Muscle of arm (tissue), 1 donor: ENCODE measurements at regions not wholly inside any gene's neighbourhood (a gene's known extent, or its start where the extent isn't known, plus 50 kb on each side); places are given as distances from the start of the nearest gene placed in this dataset.

ENCODE experiments used
- DNase-seq: peaks from one replicate; pipeline ENCODE4 v3.0.0-alpha.2; 2013

DNA sequence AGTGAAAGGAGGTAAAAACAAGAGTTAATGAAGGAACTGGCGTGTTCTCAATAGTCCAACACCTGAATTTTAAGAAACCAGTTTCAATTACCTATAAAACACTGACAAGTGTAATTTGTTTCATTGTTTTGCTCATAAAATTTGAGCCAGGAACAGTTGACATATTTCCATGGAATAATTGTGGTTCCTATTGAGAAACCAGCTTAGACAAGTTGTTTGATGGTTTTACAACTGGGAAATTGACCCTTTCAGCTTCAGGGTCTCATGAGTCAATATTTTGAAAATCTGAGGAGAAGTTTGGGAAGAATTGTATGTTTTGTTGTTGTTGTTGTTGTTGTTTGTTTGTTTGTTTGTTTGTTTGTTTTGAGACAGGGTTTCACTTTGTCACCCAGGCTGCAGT, 69.1 kb upstream of the GADD45A start:
- no peak for DNase-seq

- DNase-seq: no peak
Observed at GRCh38 chr1:67616394-67616985, 68.5 kb upstream of the GADD45A start.

DNA sequence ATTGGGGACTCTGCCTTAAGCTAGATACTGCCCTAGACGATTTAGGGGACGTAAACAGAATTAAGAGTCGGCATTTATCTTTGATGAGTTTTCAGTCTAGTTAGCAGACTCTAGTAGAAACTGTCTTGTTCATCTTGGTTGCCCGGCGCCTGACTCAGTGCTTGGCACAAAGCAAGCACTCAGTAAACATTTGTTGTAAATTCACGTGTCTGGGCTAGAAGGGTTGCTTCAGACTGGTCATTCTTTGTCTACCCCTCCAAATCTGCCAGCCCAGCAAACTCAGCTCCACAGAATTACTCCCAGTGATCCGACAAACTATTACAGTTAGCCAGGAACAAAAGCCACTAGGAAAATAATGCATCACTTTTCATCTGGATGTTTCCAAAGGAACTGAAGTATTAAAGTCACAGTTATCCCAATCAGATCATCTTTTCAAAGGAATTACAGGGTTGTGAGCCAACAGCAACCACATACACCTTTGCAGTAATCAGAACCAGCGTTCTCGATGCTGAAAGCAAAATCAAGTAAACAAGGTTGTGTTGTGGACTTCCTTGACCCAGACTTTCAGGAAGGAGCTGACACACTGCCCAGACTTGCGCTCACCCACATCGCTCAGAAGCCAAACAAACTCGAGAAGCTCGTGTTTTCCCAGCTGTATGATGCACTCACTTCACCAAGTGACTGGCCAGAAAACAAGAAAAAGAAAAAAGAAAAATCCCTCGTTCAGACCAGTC, 66.5 kb upstream of the GADD45A start:
- DNase-seq: peak; percentile 79

DNA sequence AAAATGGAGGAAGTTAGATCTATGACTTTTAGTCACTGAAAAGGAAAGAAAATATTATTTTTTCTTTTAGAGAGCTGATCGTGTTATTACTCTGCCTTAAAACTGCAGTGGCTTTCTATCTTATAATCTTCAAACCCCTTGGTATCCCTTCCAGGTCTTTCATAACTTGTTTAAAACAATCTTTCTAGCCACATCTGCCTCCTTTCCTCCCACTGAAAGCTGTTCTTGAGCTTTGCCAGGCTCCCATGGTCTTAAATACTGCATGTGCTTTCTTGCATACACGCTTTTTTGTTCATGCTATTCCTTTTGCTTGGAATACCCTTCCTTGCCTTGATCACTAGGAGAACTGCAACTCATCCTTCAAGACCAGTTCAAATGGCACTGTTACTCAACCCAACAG, 65.9 kb upstream of the GADD45A start:
- DNase-seq: no peak

DNA sequence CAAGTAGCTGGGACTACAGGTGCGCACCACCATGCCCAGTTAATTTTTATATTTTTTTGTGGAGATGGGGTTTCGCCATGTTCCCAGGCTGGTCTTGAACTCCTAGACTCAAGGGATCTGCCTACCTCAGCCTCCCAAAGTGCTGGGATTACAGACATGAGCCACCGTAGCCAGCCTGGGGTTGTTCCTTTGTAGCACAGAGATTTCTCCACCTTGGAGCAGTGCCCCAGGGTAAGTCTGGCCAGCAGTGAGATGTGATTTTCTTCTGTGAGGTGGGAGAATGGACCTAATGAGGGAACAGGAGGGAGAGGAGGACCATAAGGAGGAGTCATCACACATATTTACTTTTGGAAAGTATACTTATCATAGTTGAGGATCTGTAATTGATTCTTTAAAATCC, 61.1 kb upstream of the GADD45A start:
- no peak for DNase-seq

- no peak for DNase-seq
Observed at GRCh38 chr1:67624680-67625079, 60.3 kb upstream of the GADD45A start.

DNA sequence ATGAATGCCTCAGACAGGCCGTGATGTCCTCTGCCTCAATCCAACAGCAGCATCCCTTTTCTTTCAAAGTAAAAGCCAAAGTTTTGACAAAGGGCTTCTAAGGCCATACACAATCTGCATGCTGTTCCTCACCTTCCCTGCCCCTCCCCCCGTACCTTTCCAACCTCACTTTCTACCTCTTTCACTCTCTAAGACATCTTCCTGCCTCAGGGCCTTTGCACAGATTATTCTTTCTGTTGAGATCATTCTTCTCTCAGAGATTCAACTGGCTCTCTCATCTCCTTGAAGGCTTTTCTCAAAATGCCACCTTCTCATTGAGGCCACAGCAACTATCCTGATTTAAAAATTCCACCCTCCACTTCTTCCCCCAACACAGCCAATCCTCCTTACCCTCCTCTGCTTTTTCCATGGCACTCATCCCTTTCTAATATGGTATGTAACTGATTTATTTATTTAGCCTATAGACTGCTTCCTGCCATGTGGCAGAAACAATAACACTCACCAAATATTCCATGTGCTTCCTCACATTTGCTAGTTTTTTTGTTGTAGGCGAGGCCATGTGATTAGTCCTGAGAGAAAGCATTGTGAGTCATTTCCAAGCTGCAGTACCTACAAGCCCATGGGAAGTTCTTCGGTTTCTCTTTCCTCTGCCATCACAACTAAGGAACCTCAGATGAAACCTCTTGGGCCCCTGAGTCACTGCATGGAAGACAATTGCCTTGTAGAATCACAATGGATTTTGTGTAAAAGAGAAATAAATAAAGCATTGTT, 58.7 kb upstream of the GADD45A start:
- no peak for DNase-seq

GRCh38 chr1:67626861-67627235, 58.2 kb upstream of the GADD45A start:
- no peak for DNase-seq

GRCh38 chr1:67627336-67627735, 57.7 kb upstream of the GADD45A start:
- no peak for DNase-seq

DNA sequence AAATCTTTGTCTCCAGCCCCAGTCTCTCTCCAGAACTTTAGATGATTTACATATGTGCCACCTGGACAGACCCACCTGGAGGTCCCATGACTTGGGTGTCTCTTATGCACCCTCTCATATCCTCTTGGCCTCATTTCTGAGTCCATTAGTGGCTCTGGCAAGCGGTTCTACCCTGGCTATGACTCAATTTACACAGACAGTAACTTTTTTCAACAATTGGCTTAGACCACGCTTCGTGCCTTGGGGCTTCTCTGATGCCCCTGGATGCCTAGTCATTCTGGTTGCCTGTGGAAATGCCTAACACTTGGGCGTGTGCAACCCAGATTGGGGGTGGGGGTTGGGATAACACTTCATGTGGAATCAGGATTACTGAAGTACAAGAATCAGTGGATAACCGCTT, 57.1 kb upstream of the GADD45A start:
- no peak for DNase-seq

DNA sequence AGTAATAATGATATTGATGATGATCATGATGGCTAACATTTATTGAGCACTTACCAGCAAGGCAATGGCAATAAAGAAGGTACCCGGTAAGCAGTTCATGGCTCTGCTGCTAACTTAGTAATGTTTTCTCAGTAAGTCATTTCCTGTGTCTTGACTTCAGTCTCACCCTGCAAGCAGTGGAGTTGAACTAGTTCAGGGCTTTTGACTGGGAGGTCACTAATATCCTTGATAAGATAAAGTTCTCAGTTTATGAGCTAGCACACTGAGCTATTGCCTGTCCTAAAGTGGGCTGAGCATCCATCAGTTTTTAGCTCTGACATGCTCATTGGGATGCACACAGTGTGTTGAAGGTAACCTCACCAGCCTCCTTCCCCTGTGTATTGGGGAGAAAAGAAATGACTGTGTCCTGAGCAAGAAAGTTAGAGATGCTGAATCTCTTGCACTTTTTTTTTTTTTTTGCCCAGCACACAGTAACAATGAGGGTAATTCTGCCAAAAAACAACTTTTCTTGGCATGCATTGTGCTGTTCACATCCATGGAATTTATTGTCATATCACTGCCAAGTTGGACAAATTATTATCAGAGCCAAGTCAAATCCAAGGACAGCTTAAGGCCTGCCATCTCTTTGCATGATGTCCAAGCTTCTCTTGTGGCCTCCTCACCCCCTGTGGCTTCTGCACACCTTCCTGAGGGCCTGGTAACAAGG, 55.5 kb upstream of the GADD45A start:
- no peak for DNase-seq

DNA sequence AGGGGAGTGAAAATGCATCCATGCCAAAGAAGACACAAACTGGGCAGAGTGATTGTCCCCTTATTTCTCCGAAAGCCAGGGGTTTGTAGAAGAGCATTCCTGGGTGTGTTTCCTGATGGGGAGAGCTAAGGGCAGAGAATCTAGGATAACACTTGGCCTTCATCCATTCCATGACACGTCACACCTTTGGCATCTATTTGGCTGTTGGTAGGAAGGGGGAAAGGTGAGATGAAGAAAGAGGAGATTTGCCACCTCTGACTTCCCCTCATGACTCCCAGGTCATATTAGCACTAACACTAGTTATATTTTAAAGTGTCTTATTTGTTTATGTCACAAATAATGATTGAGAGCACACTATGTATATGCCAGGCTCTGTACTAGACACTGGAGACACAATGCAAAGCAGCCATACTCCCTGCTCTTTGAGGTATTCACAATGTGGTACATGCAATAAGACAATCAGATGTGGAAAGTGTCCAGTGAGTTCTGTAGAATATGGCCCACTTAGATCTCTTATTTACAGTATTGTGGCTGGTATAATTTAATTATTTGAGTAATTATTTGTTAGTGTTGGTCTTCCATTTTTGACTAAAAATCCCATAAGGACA, 54.5 kb upstream of the GADD45A start:
- DNase-seq: no peak

DNA sequence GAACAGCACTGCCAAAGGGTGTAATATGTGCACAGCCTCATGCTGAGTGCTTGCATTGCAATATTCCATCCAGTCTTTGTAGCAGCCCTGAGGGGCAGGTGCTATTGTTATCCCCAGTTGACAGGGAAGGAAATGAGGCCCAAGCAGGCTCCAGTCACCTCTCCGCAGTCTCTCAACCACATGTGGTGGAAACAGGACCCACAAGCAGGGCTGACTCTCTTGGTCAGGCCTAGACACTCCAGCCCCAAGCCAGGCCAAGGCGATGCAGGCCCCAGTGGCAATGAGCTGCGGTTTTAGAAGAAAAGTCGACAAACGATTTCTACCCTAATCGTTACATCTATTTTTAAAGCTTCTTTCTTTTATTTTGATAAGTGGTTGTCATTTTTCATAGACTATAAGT, 52.6 kb upstream of the GADD45A start:
- no peak for DNase-seq

DNA sequence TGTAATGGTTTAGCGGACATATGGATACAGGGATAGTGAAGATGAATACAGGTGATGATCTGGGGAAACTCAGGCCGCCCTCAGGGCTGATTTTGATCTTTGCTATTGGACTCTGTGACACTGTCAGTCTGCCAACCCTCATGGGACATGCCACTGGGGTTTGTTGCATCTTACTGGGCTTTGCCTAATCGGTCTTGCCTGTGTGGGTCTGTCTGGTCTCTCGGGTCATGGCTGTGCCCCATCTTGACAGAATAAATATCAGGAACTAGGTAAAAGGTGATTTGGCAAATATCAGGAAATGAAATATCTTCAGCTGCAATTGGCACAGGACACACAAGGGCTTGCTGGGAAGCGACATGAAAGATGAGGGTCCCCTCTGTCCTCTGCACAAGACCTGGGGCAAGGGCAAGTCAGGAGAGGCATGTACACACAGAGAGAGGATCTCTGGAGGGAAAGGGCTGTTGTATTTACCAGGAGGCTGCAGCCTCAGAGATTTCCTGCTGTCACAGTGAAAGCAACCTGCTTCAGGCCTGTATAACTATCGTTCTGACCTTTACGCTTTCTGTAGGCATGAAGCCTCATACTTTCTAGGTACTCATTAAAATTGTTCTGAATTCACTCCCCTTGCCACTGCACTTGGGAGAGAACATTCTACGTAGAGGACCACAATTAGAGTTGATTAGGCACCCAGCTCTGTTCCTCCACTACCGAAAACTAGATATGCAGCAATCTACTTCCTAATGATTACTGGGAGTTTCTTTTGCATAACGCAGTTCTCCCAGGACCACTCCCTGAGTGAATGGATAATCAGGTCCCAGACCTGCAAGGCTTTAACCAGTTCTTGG, 52.0 kb upstream of the GADD45A start:
- no peak for DNase-seq

GRCh38 chr1:67634396-67634935, 50.5 kb upstream of the GADD45A start:
- no peak for DNase-seq

DNA sequence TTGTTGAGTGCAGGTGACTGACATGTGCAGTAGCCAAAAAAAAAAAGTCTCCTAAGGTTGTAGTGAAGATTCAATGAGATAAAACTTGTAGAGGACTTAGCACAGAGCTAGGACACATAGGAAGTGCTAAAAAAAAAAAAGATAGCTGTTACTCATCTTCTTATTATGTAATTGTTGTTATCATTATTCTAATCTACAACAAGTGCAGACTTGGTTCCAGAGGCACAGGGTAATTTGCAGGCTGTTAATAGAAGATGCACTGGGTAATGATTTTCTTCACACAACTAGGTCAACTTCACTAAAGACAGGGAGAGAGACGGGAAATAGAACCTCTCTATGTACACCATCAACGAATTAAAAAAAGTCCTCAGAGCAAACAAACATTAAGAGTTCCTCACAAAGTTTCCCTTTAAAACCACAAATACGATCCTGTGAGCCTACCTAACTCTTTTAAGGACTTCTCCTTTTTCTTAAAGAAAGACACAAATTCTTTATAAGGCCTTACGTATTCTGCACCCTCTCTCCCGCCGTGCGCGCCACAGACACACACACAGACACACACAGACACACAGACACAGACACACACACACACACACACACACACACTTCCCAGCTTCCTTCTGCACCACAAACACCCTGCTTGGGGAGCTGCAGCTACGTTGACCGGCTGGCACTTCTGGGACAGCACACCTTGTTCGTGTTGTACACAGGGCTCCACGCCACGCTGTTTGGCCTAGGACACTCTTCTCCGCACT, 49.8 kb upstream of the GADD45A start:
- no peak for DNase-seq
